Hematopoietic multipotent progenitor cell treated with erythropoietin and hydrocortisone succinate and interleukin-3 and kit ligand, for 4 days (in vitro differentiated cells): ENCODE measurements at regions not wholly inside any gene's neighbourhood (a gene's known extent, or its start where the extent isn't known, plus 50 kb on each side); places are given as distances from the start of the nearest gene placed in this dataset.

Experiments
- DNase-seq: peaks from one replicate; pipeline ENCODE4 v3.0.0-alpha.2; 2015

- peak; percentile 59 for DNase-seq
Measured at GRCh38 chr5:96595300-96596090, 66.7 kb upstream of the CAST start.

- no peak for DNase-seq
Measured at GRCh38 chr5:96597438-96598020, 64.6 kb upstream of the CAST start.

DNA sequence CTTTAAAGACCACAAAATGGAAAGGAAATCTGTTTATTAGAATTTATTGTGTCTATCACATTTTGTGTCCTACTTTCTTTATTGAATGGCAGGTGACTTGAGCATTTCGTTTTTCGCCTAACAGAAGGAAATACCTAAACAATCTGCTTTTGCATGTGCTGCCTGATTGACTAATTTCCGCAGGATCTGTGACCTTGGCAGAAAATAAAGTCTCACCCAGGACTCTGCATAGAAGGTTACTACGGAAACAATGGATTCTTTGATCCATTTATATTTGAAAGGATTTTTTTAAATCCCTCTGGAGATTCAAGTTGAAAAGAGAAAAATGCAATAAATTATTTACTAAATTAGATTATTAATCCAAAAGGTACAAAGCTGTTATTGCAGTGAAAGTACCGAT is 61.0 kb upstream of the CAST start:
- DNase-seq = no peak

GRCh38 chr5:96601715-96602244 is 60.4 kb upstream of the CAST start:
- peak; percentile 86 for DNase-seq

DNA sequence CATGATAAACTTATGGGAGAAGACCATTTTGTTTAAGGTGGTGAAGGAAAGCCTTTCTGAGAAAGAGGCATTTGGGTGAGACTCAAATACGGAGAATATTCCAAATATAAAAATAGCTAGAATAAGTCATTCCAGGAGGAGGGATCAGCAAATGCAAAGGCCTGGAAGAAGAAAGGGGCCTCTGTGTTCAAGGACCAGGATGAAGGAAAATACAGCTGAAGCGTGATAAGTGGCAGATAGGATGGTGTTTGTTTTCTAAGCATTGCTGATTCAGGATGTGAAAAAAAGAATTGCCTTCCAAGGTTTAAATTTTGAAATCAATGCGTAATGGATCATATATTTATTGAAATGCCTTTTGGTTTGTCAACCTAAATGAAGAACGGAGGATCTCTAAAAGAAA is 59.4 kb upstream of the CAST start:
- no peak for DNase-seq

GRCh38 chr5:96605144-96605837 is 56.9 kb upstream of the CAST start:
- no peak for DNase-seq

DNA sequence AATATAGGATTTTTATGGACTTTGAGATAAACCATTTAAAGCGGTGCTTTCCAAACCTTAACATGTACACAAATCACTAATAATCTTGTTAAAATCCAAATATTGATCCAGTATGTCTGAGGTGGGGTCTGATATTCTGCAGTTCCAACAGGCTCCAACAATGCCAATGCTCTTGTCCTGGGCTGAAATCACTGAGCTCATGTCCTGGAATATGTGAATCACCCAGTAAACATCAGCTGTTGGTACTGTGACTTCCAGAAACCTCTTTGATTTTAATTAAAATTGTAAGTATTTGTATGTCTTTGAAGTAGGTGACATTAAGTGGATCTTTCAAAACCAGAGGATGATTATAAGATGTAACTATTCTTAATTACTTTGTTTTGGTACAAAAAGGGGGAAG is 52.8 kb upstream of the CAST start:
- DNase-seq = no peak

GRCh38 chr5:96610747-96611146 is 51.4 kb upstream of the CAST start:
- DNase-seq = no peak

GRCh38 chr5:96611946-96612345 is 50.2 kb upstream of the CAST start:
- DNase-seq = no peak
